Naive thymus-derived CD4-positive, alpha-beta T cell (primary cell): ENCODE measurements at regions not wholly inside any gene's neighbourhood (a gene's known extent, or its start where the extent isn't known, plus 50 kb on each side); places are given as distances from the start of the nearest gene placed in this dataset.

Experiments
- ATAC-seq: fragments of 150-1000 bp; cut with Tn5 transposase; 2 replicates; pipeline ENCODE4 v1.10.0; 2021; ENCODE audit warnings: mild to moderate bottlenecking, moderate library complexity
- CTCF ChIA-PET: fragments of 350-600 bp; sonication (Branson Sonifier 250); formaldehyde crosslinking; loops from one replicate; lab custom pipeline; 2021; ENCODE audit warnings: antibody characterized with exemption; lab: Charles Lee
- POLR2A ChIA-PET: fragments of 350-600 bp; sonication (Branson Sonifier 250); formaldehyde crosslinking; loops from one replicate; lab custom pipeline; 2021; ENCODE audit warnings: antibody characterized with exemption, inconsistent platforms; lab: Charles Lee
- DNase-seq, 9 donors: peaks; one replicate each; pipeline versions ENCODE4 v3.0.0 to v3.0.0-alpha.2; 2020 to 2022; ENCODE audit warnings: mixed read lengths in 1 of 9
- H3K27ac ChIP-seq: one replicate; pipeline ENCODE4 v1.7.0; 2013; ENCODE audit warnings: mild to moderate bottlenecking, low read depth, low read length, moderate library complexity
- H3K27me3 ChIP-seq, 2 donors: one replicate each; pipeline ENCODE4 v1.7.0; 2013; ENCODE audit warnings: low read length in 2 of 2, mild to moderate bottlenecking in 2 of 2, moderate library complexity in 2 of 2; ENCODE audit not compliant: control insufficient read depth in 2 of 2, insufficient read depth in 2 of 2
- H3K36me3 ChIP-seq, 3 experiments: 1 replicate in 2 of 3; 2 replicates in 1 of 3; pipeline ENCODE4 v1.7.0; 2013; ENCODE audit warnings: low read length in 3 of 3, mild to moderate bottlenecking in 3 of 3, moderate library complexity in 1 of 3; ENCODE audit not compliant: insufficient read depth in 3 of 3, control insufficient read depth in 2 of 3
- H3K4me1 ChIP-seq, 2 donors: one replicate each; pipeline ENCODE4 v1.7.0; 2013; ENCODE audit warnings: low read length in 2 of 2, mild to moderate bottlenecking in 2 of 2, moderate library complexity in 1 of 2; ENCODE audit not compliant: control insufficient read depth in 2 of 2, insufficient read depth in 2 of 2
- H3K4me3 ChIP-seq: 2 replicates; pipeline ENCODE4 v1.7.0; 2013; ENCODE audit warnings: mild to moderate bottlenecking, low read length
- H3K9me3 ChIP-seq, 3 experiments: 1 replicate in 2 of 3; 2 replicates in 1 of 3; pipeline ENCODE4 v1.7.0; 2013; ENCODE audit warnings: low read length in 3 of 3; ENCODE audit not compliant: control insufficient read depth in 2 of 3
- H3K27ac Mint-ChIP-seq, 9 donors: one replicate each; pipeline ENCODE4 v1.8.0; 2020 to 2022; ENCODE audit warnings: mixed read lengths in 9 of 9, mild to moderate bottlenecking in 8 of 9, moderate library complexity in 5 of 9, inconsistent platforms in 2 of 9
- H3K27me3 Mint-ChIP-seq, 5 donors: one replicate each; pipeline ENCODE4 v1.8.0; 2021 to 2022; ENCODE audit warnings: mixed read lengths in 5 of 5, mild to moderate bottlenecking in 1 of 5
- H3K36me3 Mint-ChIP-seq, 5 donors: one replicate each; pipeline ENCODE4 v1.8.0; 2020 to 2022; ENCODE audit warnings: mixed read lengths in 5 of 5, mild to moderate bottlenecking in 3 of 5, inconsistent platforms in 1 of 5
- H3K4me1 Mint-ChIP-seq, 7 donors: one replicate each; pipeline ENCODE4 v1.8.0; 2020 to 2022; ENCODE audit warnings: mixed read lengths in 7 of 7, mild to moderate bottlenecking in 3 of 7, inconsistent platforms in 1 of 7
- H3K4me3 Mint-ChIP-seq, 10 donors: one replicate each; pipeline ENCODE4 v1.8.0; 2020 to 2022; ENCODE audit warnings: mild to moderate bottlenecking in 10 of 10, mixed read lengths in 10 of 10, moderate library complexity in 6 of 10, inconsistent platforms in 2 of 10
- H3K9me3 Mint-ChIP-seq, 11 donors: one replicate each; pipeline ENCODE4 v1.8.0; 2020 to 2022; ENCODE audit warnings: mixed read lengths in 11 of 11, mild to moderate bottlenecking in 4 of 11, inconsistent platforms in 1 of 11, moderate library complexity in 1 of 11
- intact Hi-C, 2 donors: fragments of 100-400 bp; cut with micrococcal nuclease; formaldehyde crosslinking; loops; one replicate each; pipeline ENCODE4 v1.15.1; 2023

GRCh38 chr5:153158608-153159007, 331.9 kb upstream of the GRIA1 start:
- Histone ChIP-seq H3K27me3 (no peaks in the 10 kb centered on the region), H3K9me3 (no peaks in the 10 kb centered on the region), H3K4me3 (no peak overlapping the region), H3K4me1 (no peaks in the 10 kb centered on the region), H3K36me3 (no peaks in the 10 kb centered on the region), H3K27ac (no peak overlapping the region)
- ChIA-PET POLR2A (no interaction called here), CTCF (no interaction called here)
- ATAC-seq (no peak), DNase-seq (no peak)
- peaks cover 0 to 10% (median 4%) of the 10 kb centered on the region in 11 donors for H3K9me3 Mint-ChIP-seq
- no peaks in the 10 kb centered on the region for H3K36me3 Mint-ChIP-seq
- intact Hi-C loops = no loop called here
- no peak overlapping the region for H3K27ac Mint-ChIP-seq
- H3K4me3 Mint-ChIP-seq = no peak overlapping the region
- no peaks in the 10 kb centered on the region for H3K4me1 Mint-ChIP-seq
- peaks cover 0 to 3% (median 0%) of the 10 kb centered on the region in 5 donors for H3K27me3 Mint-ChIP-seq

GRCh38 chr5:153159616-153160015, 330.9 kb upstream of the GRIA1 start:
- H3K4me3 ChIP-seq = no peak overlapping the region
- H3K27me3 ChIP-seq = no peaks in the 10 kb centered on the region
- no peak overlapping the region for H3K27ac ChIP-seq
- H3K4me3 Mint-ChIP-seq = no peak overlapping the region
- no peaks in the 10 kb centered on the region for H3K9me3 ChIP-seq
- no peaks in the 10 kb centered on the region for H3K36me3 Mint-ChIP-seq
- CTCF ChIA-PET = no interaction called here
- no peak overlapping the region for H3K27ac Mint-ChIP-seq
- DNase-seq (no peak), ATAC-seq (no peak)
- peaks cover 0 to 15% (median 4%) of the 10 kb centered on the region in 11 donors for H3K9me3 Mint-ChIP-seq
- peaks cover 0 to 4% (median 0%) of the 10 kb centered on the region in 5 donors for H3K27me3 Mint-ChIP-seq
- intact Hi-C loops = no loop called here
- H3K4me1 Mint-ChIP-seq = no peaks in the 10 kb centered on the region
- no peaks in the 10 kb centered on the region for H3K4me1 ChIP-seq
- H3K36me3 ChIP-seq = no peaks in the 10 kb centered on the region
- POLR2A ChIA-PET = no interaction called here

GRCh38 chr5:153168241-153168640, 322.2 kb upstream of the GRIA1 start:
- CTCF ChIA-PET = no interaction called here
- no peaks in the 10 kb centered on the region for H3K36me3 Mint-ChIP-seq

GRCh38 chr5:153187503-153187902, 303.0 kb upstream of the GRIA1 start:
- no peaks in the 10 kb centered on the region for H3K36me3 Mint-ChIP-seq
- DNase-seq = no peak
- Histone ChIP-seq H3K27ac (no peak overlapping the region), H3K4me1 (no peaks in the 10 kb centered on the region), H3K4me3 (no peak overlapping the region), H3K27me3 (no peaks in the 10 kb centered on the region), H3K36me3 (no peaks in the 10 kb centered on the region), H3K9me3 (no peaks in the 10 kb centered on the region)
- intact Hi-C loops = no loop called here
- ATAC-seq = no peak
- ChIA-PET CTCF (no interaction called here), POLR2A (no interaction called here)
- H3K4me1 Mint-ChIP-seq = no peaks in the 10 kb centered on the region
- peaks cover 1 to 13% (median 8%) of the 10 kb centered on the region in 11 donors for H3K9me3 Mint-ChIP-seq
- H3K4me3 Mint-ChIP-seq = no peak overlapping the region
- no peaks in the 10 kb centered on the region for H3K27me3 Mint-ChIP-seq
- H3K27ac Mint-ChIP-seq = no peak overlapping the region

More at GRCh38 chr5:153168241-153168640, 322.2 kb upstream of the GRIA1 start:
- ATAC-seq (no peak), DNase-seq (no peak)
- POLR2A ChIA-PET = no interaction called here
- Mint-ChIP-seq H3K4me3 (no peak overlapping the region), H3K27ac (no peak overlapping the region), H3K9me3 (peaks cover 2 to 19% (median 11%) of the 10 kb centered on the region in 11 donors), H3K27me3 (peaks cover 0 to 4% (median 0%) of the 10 kb centered on the region in 5 donors), H3K4me1 (no peaks in the 10 kb centered on the region)
- H3K4me1 ChIP-seq = no peaks in the 10 kb centered on the region
- H3K9me3 ChIP-seq = no peaks in the 10 kb centered on the region
- no peak overlapping the region for H3K27ac ChIP-seq
- no peak overlapping the region for H3K4me3 ChIP-seq
- intact Hi-C loops = no loop called here
- no peaks in the 10 kb centered on the region for H3K27me3 ChIP-seq
- H3K36me3 ChIP-seq = no peaks in the 10 kb centered on the region

GRCh38 chr5:153206361-153206760, 284.1 kb upstream of the GRIA1 start:
- no peaks in the 10 kb centered on the region for H3K36me3 ChIP-seq
- no peaks in the 10 kb centered on the region for H3K4me1 ChIP-seq
- H3K27ac ChIP-seq = no peak overlapping the region
- CTCF ChIA-PET = no interaction called here
- DNase-seq (no peak), ATAC-seq (no peak)
- H3K27me3 ChIP-seq = no peaks in the 10 kb centered on the region
- intact Hi-C loops = no loop called here
- Mint-ChIP-seq H3K27ac (no peak overlapping the region), H3K4me1 (no peaks in the 10 kb centered on the region), H3K9me3 (peaks cover 0 to 10% (median 2%) of the 10 kb centered on the region in 11 donors), H3K4me3 (no peak overlapping the region), H3K36me3 (no peaks in the 10 kb centered on the region), H3K27me3 (peaks cover 0 to 4% (median 0%) of the 10 kb centered on the region in 5 donors)
- no peaks in the 10 kb centered on the region for H3K9me3 ChIP-seq
- POLR2A ChIA-PET = no interaction called here
- no peak overlapping the region for H3K4me3 ChIP-seq

- H3K36me3 Mint-ChIP-seq = peaks cover 0 to 2% (median 0%) of the 10 kb centered on the region in 5 donors
- H3K27me3 Mint-ChIP-seq = peaks cover 0 to 4% (median 0%) of the 10 kb centered on the region in 5 donors
- DNase-seq (no peak), ATAC-seq (no peak)
- H3K4me1 Mint-ChIP-seq = no peaks in the 10 kb centered on the region
- no peak overlapping the region for H3K4me3 Mint-ChIP-seq
- ChIA-PET CTCF (no interaction called here), POLR2A (no interaction called here)
- Histone ChIP-seq H3K27me3 (no peaks in the 10 kb centered on the region), H3K9me3 (peaks cover 0 to 3% (median 0%) of the 10 kb centered on the region in 3 experiments), H3K36me3 (no peaks in the 10 kb centered on the region), H3K27ac (no peak overlapping the region), H3K4me3 (no peak overlapping the region), H3K4me1 (no peaks in the 10 kb centered on the region)
- intact Hi-C loops = no loop called here
- H3K9me3 Mint-ChIP-seq = peaks cover 0 to 9% (median 3%) of the 10 kb centered on the region in 11 donors
- no peak overlapping the region for H3K27ac Mint-ChIP-seq
These were observed 281.5 kb upstream of the GRIA1 start for GRCh38 chr5:153209016-153209415.

- Histone ChIP-seq H3K27ac (no peak overlapping the region), H3K27me3 (no peaks in the 10 kb centered on the region), H3K4me1 (no peaks in the 10 kb centered on the region), H3K9me3 (peaks cover 0 to 3% (median 0%) of the 10 kb centered on the region in 3 experiments), H3K4me3 (no peak overlapping the region), H3K36me3 (no peaks in the 10 kb centered on the region)
- Mint-ChIP-seq H3K27ac (no peak overlapping the region), H3K4me1 (no peaks in the 10 kb centered on the region), H3K27me3 (peaks cover 0 to 4% (median 0%) of the 10 kb centered on the region in 5 donors), H3K4me3 (no peak overlapping the region), H3K9me3 (peaks cover 0 to 9% (median 4%) of the 10 kb centered on the region in 11 donors), H3K36me3 (peaks cover 0 to 4% (median 0%) of the 10 kb centered on the region in 5 donors)
- ChIA-PET CTCF (no interaction called here), POLR2A (no interaction called here)
- DNase-seq (no peak), ATAC-seq (no peak)
- intact Hi-C loops = no loop called here
These were observed 280.8 kb upstream of the GRIA1 start for GRCh38 chr5:153209687-153210086.
